A673 (cell line): ENCODE measurements at regions not wholly inside any gene's neighbourhood (a gene's known extent, or its start where the extent isn't known, plus 50 kb on each side); places are given as distances from the start of the nearest gene placed in this dataset.

Source experiments
- EZH2 ChIP-seq: fragments of 200-600 bp; sonication (generic); IDR thresholded peaks from 2 replicates; pipeline ENCODE4 v1.6.1; 2017; ENCODE audit warnings: borderline replicate concordance, low read depth, mild to moderate bottlenecking, mixed read lengths, antibody characterized with exemption, low read length; ENCODE audit not compliant: poor library complexity, severe bottlenecking
- TF ChIP-seq, protein P1 (sequence below): fragments of 300-800, 200-600 bp; sonication (generic); conservative IDR thresholded peaks from 2 replicates; pipeline ENCODE4 v1.5.1; 2017; ENCODE audit warnings: low read depth, mild to moderate bottlenecking, antibody characterized with exemption, low read length, moderate library complexity, mixed read lengths

DNA sequence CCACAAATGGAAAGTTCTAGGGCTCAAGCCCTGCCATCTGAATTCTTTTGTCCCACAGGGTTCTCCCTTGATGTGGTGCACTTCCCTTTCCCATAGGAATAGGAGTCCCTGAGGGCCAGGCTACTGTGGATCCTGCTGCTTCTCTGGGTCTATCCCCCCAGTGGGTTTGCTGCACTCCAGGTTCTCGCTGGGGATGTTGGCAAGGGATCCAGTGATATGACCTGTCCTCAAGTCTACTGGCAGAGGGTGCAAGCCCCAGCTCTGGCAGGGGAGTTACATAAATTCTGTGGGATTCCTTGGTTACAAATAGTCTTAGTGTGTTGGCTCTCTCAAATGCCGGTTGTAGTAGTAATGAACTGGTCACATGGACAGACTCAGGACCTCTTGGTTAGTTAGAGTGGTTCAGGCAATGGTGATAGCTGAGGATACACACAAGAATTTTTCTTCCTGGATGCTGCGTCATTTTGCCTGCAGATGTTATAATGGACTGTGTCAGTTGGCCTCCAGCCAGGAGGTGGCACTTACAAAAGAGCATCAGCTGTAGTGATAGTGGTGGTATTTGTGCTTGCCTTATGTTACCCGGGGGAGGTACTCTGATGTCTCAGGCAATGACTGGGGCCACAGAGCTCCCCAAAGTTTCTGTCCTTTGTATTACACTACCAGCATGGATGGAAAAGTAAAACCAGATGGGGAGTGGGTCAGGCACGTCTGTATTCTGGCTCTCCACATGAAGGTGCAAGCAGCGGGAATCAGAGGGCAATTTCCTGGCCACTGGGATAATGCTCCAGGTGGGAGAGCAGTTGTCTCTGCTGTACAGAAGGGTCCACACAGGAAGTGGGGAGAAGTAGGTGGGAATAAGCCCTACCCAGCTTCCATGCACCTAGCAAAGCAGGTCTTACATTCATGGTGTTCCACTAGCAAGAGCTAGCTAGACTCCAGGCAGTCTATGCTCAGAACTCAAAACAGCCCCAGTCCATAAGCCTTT is 267.9 kb downstream of the SOX11 start:
- TF ChIP-seq, protein P1, sequence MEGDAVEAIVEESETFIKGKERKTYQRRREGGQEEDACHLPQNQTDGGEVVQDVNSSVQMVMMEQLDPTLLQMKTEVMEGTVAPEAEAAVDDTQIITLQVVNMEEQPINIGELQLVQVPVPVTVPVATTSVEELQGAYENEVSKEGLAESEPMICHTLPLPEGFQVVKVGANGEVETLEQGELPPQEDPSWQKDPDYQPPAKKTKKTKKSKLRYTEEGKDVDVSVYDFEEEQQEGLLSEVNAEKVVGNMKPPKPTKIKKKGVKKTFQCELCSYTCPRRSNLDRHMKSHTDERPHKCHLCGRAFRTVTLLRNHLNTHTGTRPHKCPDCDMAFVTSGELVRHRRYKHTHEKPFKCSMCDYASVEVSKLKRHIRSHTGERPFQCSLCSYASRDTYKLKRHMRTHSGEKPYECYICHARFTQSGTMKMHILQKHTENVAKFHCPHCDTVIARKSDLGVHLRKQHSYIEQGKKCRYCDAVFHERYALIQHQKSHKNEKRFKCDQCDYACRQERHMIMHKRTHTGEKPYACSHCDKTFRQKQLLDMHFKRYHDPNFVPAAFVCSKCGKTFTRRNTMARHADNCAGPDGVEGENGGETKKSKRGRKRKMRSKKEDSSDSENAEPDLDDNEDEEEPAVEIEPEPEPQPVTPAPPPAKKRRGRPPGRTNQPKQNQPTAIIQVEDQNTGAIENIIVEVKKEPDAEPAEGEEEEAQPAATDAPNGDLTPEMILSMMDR, result no peak
- no peak for TF ChIP-seq EZH2
